Bronchial epithelial cell (primary cell): ENCODE measurements at regions not wholly inside any gene's neighbourhood (a gene's known extent, or its start where the extent isn't known, plus 50 kb on each side); places are given as distances from the start of the nearest gene placed in this dataset.

Experiments used
- DNase-seq: peaks from one replicate; pipeline ENCODE4 v3.0.0-alpha.2; 2010; ENCODE audit warnings: low read depth
- FAIRE-seq: peaks from 2 replicates; lab custom pipeline; 2011; peaks lifted over from hg19 to GRCh38; lab: Jason Lieb, UNC
- H3K27me3 ChIP-seq: 2 replicates; pipeline ENCODE4 v1.5.1; 2011; ENCODE audit warnings: low read length; ENCODE audit not compliant: control insufficient read depth, insufficient read depth
- H3K36me3 ChIP-seq: 2 replicates; pipeline ENCODE4 v1.5.1; 2011; ENCODE audit warnings: low read length; ENCODE audit not compliant: control insufficient read depth, insufficient read depth
- H3K4me3 ChIP-seq: 2 replicates; pipeline ENCODE4 v1.5.1; 2011; ENCODE audit warnings: mild to moderate bottlenecking, low read depth, low read length, control low read depth
- TF ChIP-seq, protein P1 (sequence below): IDR thresholded peaks from 2 replicates; pipeline ENCODE4 v1.5.1; 2011; ENCODE audit warnings: mild to moderate bottlenecking, moderate library complexity, low read length, control low read depth, inconsistent platforms; ENCODE audit not compliant: insufficient read depth, severe bottlenecking

DNA sequence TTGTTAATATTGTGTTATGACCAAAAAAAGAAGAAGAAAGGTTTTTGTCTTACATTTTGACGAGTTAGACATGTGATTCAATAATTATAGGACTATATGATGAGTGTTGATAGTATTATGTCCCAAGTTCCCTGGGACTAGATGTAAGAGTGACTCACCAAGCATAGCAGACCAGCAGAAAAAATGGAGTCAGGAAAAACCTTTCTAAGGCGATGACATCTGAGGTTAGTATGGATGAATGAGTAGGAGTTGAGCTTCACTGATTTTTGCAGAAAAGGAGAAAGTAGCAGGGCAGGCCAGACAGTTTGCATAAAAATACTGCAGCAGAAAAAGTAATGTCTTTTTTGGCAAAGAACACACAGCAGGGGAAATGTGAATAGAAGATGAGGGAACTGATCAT is 1041.3 kb upstream of the ADGRL4 start:
- Histone ChIP-seq H3K4me3 (no peak overlapping the region), H3K36me3 (no peaks in the 10 kb centered on the region), H3K27me3 (no peaks in the 10 kb centered on the region)
- DNase-seq: peak; percentile 35
- TF ChIP-seq, protein P1, sequence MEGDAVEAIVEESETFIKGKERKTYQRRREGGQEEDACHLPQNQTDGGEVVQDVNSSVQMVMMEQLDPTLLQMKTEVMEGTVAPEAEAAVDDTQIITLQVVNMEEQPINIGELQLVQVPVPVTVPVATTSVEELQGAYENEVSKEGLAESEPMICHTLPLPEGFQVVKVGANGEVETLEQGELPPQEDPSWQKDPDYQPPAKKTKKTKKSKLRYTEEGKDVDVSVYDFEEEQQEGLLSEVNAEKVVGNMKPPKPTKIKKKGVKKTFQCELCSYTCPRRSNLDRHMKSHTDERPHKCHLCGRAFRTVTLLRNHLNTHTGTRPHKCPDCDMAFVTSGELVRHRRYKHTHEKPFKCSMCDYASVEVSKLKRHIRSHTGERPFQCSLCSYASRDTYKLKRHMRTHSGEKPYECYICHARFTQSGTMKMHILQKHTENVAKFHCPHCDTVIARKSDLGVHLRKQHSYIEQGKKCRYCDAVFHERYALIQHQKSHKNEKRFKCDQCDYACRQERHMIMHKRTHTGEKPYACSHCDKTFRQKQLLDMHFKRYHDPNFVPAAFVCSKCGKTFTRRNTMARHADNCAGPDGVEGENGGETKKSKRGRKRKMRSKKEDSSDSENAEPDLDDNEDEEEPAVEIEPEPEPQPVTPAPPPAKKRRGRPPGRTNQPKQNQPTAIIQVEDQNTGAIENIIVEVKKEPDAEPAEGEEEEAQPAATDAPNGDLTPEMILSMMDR: no peak
- no peak for FAIRE-seq

DNA sequence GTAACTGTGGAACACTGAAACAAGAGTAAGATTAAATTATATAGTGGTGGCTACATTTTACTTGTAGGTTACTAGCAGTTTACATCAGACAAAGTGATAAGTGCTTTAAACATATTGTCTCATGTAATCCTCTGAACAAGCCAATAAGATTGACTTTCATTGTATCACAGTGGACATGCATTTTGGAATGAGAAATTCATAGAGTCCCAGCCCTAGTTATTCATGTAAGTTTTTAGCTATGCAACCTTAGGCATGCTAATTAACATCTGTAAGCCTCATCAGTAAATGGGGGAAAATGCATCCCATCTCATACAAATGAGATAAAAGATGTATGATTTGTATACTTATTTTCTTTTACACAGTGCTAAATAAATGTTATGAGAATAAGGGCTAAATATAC is 1038.1 kb upstream of the ADGRL4 start:
- TF ChIP-seq, protein P1: no peak
- DNase-seq (no peak), FAIRE-seq (no peak)
- H3K27me3 ChIP-seq: no peaks in the 10 kb centered on the region
- no peaks in the 10 kb centered on the region for H3K36me3 ChIP-seq
- H3K4me3 ChIP-seq: no peak overlapping the region

DNA sequence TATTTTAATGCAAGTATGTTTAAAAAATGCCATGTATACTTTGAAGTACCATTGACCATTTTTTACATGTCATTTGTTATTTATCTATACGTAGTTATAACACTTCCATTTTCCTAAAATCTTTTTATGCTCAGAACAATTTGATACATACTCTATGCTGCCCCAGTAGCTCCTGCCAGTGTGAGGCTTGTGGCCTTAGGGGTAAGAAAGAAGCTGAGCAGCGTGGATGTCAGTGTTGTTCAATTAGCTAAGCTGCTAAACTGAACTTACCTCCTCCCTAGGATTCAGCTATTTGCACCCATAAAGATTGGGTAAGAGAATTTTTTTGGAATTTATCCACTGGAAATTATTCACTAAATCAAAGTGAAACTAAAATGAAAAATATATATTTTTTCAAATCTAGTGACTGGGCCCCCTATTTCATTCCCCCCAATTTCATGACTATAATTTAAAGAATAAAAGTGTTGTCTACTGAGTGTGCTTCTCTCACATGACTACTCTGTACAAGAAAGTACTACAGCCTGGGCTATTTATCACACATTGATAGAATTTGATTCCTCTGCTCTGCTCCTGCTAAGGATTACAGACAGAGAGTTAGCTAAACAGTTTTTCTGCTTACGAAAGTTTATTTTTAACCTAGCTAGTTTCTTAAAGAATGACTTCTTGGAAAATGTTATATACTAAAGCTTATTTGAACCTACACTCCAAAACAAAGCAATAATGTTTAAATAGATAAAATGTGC is 1030.3 kb upstream of the ADGRL4 start:
- FAIRE-seq (no peak), DNase-seq (no peak)
- no peaks in the 10 kb centered on the region for H3K36me3 ChIP-seq
- TF ChIP-seq, protein P1: no peak
- H3K27me3 ChIP-seq: no peaks in the 10 kb centered on the region
- H3K4me3 ChIP-seq: no peak overlapping the region

DNA sequence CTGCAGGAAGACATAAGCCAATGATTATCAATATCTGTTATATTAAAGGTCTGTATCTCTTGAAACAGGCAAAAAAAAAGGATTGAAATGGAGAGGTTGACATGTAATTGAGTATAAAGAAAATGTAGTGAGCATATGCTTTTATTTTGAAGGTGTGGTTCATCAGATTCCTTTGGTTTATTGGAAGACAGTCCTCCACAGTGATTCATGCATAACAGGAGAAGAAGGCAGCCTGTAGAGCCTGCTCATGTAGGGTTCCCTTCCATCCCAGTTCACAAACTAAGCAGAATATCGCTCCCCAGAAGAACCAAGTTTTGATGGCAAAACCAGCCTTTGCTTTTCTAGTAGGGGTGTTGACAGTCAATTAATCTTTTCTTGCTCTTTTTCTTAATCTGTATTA is 1016.8 kb upstream of the ADGRL4 start:
- no peaks in the 10 kb centered on the region for H3K27me3 ChIP-seq
- peak; percentile 17 for DNase-seq
- TF ChIP-seq, protein P1: no peak
- H3K36me3 ChIP-seq: no peaks in the 10 kb centered on the region
- H3K4me3 ChIP-seq: no peak overlapping the region
- no peak for FAIRE-seq

DNA sequence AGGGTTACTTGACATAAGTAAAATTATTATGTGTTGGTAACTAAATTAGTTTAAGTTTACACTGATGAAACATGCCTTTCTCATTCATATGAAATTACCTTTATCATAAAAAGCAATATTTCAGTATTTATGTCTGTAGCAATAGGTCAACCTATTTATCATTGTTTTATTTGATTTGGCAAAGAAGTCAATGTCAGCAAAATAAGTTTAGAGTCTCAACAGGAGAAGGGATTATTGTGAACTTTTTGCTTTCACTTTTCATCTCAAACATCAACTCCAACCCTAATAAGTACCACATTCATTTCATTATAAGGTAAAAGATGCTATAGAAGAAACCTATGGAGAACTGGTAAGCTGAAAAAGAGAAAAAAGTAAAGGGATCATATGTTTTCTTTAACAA is 1015.4 kb upstream of the ADGRL4 start:
- DNase-seq: no peak
- H3K4me3 ChIP-seq: no peak overlapping the region
- no peak for FAIRE-seq
- no peaks in the 10 kb centered on the region for H3K27me3 ChIP-seq
- H3K36me3 ChIP-seq: no peaks in the 10 kb centered on the region
- TF ChIP-seq, protein P1: no peak

DNA sequence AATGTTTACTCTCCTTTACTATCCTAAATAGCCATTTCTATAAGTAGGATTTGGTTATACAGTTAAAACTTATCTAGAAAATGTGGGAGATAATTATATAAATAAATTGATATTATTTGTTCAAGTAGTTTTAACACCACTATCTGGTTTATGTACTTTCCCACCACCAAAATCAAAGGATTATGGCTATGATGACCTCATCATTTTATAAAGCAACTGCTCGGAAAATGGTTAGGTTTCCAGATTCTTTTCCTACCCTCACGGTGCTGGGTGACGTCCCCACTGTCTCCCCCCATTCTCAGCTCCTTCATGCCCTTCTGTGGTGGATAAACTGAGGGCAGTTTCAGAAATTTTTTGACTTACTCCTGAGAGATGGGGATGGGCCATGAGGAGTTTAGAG is 1011.8 kb upstream of the ADGRL4 start:
- no peak overlapping the region for H3K4me3 ChIP-seq
- TF ChIP-seq, protein P1: no peak
- H3K36me3 ChIP-seq: no peaks in the 10 kb centered on the region
- DNase-seq (no peak), FAIRE-seq (no peak)
- no peaks in the 10 kb centered on the region for H3K27me3 ChIP-seq
